Hepatocyte (in vitro differentiated cells): ENCODE measurements at regions not wholly inside any gene's neighbourhood (a gene's known extent, or its start where the extent isn't known, plus 50 kb on each side); places are given as distances from the start of the nearest gene placed in this dataset.

ENCODE experiments used
- DNase-seq: peaks from one replicate; pipeline ENCODE4 v3.0.0-alpha.2; 2016; ENCODE audit warnings: low spot score
- H2AFZ ChIP-seq: fragments of 200-600 bp; sonication (generic); 2 replicates; pipeline ENCODE4 v1.6.0; 2016; ENCODE audit warnings: antibody characterized with exemption, mild to moderate bottlenecking
- H3K27ac ChIP-seq: fragments of 200-600 bp; sonication (generic); 2 replicates; pipeline ENCODE4 v1.5.1; 2016; ENCODE audit warnings: mild to moderate bottlenecking
- H3K27me3 ChIP-seq: fragments of 200-600 bp; sonication (generic); 2 replicates; pipeline ENCODE4 v1.6.1; 2016
- H3K36me3 ChIP-seq: fragments of 200-600 bp; sonication (generic); replicated peaks from 2 replicates; pipeline ENCODE4 v1.5.1; 2016; ENCODE audit warnings: low read depth; ENCODE audit not compliant: insufficient read depth
- H3K4me1 ChIP-seq: fragments of 200-600 bp; sonication (generic); 2 replicates; pipeline ENCODE4 v1.5.1; 2016; ENCODE audit warnings: mild to moderate bottlenecking, moderate library complexity; ENCODE audit not compliant: insufficient read depth
- H3K4me2 ChIP-seq: fragments of 200-600 bp; sonication (generic); 2 replicates; pipeline ENCODE4 v1.6.0; 2016
- H3K4me3 ChIP-seq: fragments of 200-600 bp; sonication (generic); 2 replicates; pipeline ENCODE4 v1.5.1; 2016; ENCODE audit warnings: mild to moderate bottlenecking
- H3K79me2 ChIP-seq: fragments of 200-600 bp; sonication (generic); 2 replicates; pipeline ENCODE4 v1.6.0; 2017; ENCODE audit warnings: mild to moderate bottlenecking
- H3K9me2 ChIP-seq: fragments of 200-600 bp; sonication (generic); replicated peaks from 2 replicates; pipeline ENCODE4 v1.6.0; 2017; ENCODE audit warnings: mild to moderate bottlenecking; ENCODE audit not compliant: insufficient read depth
- H3K9me3 ChIP-seq: fragments of 200-600 bp; sonication (generic); 2 replicates; pipeline ENCODE4 v1.5.1; 2016; ENCODE audit warnings: low read depth, mild to moderate bottlenecking
- H4K20me1 ChIP-seq: fragments of 200-600 bp; sonication (generic); 2 replicates; pipeline ENCODE4 v1.6.0; 2016; ENCODE audit warnings: mild to moderate bottlenecking; ENCODE audit not compliant: insufficient read depth, poor library complexity, severe bottlenecking
- EZH2 ChIP-seq: fragments of 200-600 bp; sonication (generic); IDR thresholded peaks from 2 replicates; pipeline ENCODE4 v1.6.1; 2016; ENCODE audit warnings: antibody characterized with exemption, mild to moderate bottlenecking, borderline replicate concordance
- EZH2phosphoT487 ChIP-seq: fragments of 200-600 bp; sonication (generic); IDR thresholded peaks from one replicate; pipeline ENCODE4 v1.6.1; 2018; ENCODE audit warnings: antibody characterized with exemption, mild to moderate bottlenecking, low read depth, moderate library complexity; ENCODE audit not compliant: unreplicated experiment, severe bottlenecking
- WGBS: methylation state at CpG from one replicate; pipeline ENCODE4 v1.1.6; 2016; ENCODE audit warnings: low lambda C conversion rate; ENCODE audit errors: missing lambda C conversion rate; 5-methylcytosine and 5-hydroxymethylcytosine counted together
- TF ChIP-seq, protein P1 (sequence below): fragments of 200-600 bp; sonication (generic); IDR thresholded peaks from 2 replicates; pipeline ENCODE4 v1.5.1; 2016; ENCODE audit warnings: antibody characterized with exemption, mild to moderate bottlenecking; ENCODE audit not compliant: poor library complexity

DNA sequence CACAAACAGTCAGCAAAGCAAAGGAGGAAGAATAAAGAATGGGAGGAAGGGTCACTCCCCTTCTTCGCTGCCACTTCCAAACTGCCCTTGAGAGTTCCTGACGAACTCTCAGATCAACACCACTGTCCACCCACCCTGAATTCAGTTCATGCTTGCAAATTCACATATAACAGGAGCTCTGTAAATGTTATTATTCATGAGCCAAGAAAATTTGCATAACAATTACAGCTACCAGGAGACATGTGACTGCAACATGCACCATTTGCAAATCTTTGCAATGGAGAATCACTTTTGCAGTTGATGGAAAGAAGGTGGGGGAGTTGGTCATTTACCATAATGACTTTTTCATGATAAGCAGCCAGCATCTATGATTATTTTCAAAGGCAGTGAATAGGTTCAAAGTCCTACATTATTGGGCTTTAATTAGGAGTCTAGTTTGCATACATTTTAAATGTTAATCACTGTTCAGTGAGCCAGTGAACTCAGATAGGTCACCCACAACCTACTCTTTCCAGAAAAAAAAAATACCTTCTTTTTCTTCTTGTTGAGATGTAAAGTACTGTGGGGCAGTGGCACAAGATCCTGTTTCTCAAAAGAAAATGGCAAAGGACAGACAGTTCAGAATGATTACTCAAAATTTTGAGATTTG, 149.7 kb downstream of the CAAP1 start:
- 35% methylated on average over 2 of the region's 2 CpGs for WGBS
- no peaks in the 10 kb centered on the region for H3K4me1 ChIP-seq
- H3K4me3 ChIP-seq = no peak overlapping the region
- peaks cover 4% of the 10 kb centered on the region for H3K27me3 ChIP-seq
- no peak overlapping the region for H3K4me2 ChIP-seq
- DNase-seq = no peak
- H3K9me3 ChIP-seq = no peaks in the 10 kb centered on the region
- TF ChIP-seq EZH2phosphoT487 (no peak), EZH2 (no peak)
- TF ChIP-seq, protein P1, sequence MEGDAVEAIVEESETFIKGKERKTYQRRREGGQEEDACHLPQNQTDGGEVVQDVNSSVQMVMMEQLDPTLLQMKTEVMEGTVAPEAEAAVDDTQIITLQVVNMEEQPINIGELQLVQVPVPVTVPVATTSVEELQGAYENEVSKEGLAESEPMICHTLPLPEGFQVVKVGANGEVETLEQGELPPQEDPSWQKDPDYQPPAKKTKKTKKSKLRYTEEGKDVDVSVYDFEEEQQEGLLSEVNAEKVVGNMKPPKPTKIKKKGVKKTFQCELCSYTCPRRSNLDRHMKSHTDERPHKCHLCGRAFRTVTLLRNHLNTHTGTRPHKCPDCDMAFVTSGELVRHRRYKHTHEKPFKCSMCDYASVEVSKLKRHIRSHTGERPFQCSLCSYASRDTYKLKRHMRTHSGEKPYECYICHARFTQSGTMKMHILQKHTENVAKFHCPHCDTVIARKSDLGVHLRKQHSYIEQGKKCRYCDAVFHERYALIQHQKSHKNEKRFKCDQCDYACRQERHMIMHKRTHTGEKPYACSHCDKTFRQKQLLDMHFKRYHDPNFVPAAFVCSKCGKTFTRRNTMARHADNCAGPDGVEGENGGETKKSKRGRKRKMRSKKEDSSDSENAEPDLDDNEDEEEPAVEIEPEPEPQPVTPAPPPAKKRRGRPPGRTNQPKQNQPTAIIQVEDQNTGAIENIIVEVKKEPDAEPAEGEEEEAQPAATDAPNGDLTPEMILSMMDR = no peak
- no peaks in the 10 kb centered on the region for H4K20me1 ChIP-seq
- no peak overlapping the region for H2AFZ ChIP-seq
- H3K27ac ChIP-seq = no peak overlapping the region
- H3K36me3 ChIP-seq = no peaks in the 10 kb centered on the region
- peaks cover 3% of the 10 kb centered on the region for H3K9me2 ChIP-seq
- no peaks in the 10 kb centered on the region for H3K79me2 ChIP-seq

DNA sequence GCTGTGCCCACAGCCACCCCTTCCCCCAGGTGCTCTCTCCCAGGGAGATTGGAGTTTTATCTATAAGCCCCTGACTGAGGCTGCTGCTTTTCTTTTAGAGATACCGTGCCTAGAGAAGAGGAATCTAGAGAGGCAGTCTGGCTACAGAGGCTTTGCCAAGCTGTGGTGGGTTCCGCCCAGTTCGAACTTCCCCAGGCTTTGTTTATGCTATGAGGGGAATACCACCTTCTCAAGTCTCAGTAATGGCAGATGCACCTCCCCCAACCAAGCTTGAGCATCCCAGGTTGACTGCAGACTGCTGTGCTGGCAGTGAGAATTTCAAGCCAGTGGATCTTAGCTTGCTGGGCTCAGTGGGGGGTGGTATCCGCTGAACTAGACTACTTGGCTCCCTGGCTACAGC, 157.4 kb downstream of the CAAP1 start:
- Histone ChIP-seq H2AFZ (no peak overlapping the region), H3K79me2 (no peaks in the 10 kb centered on the region), H3K4me2 (no peak overlapping the region), H3K27ac (no peak overlapping the region), H3K4me3 (no peak overlapping the region), H3K4me1 (no peaks in the 10 kb centered on the region), H3K9me3 (no peaks in the 10 kb centered on the region), H3K27me3 (no peaks in the 10 kb centered on the region), H3K36me3 (no peaks in the 10 kb centered on the region), H3K9me2 (no peaks in the 10 kb centered on the region), H4K20me1 (no peaks in the 10 kb centered on the region)
- TF ChIP-seq EZH2 (no peak), EZH2phosphoT487 (no peak)
- TF ChIP-seq, protein P1 = no peak
- 83% methylated on average over 4 of the region's 4 CpGs for WGBS
- no peak for DNase-seq

DNA sequence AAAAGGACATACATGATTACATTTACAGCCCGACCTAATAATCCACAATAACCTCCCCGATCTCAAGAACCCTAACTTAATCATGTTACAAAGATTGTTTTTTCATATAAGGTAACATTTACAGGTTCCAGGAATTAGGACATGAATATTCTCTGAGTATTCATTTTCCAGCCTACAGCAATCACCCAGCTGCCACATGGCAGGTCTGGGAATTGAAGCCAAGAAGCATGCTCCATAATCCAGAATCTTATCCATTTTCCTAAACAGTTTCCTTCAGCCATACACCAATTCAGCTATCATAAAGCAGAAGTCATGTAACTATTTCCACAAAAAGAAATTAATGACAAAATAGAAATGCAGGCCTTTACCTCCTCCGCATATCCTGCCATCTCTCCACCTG, 163.4 kb downstream of the CAAP1 start:
- Histone ChIP-seq H2AFZ (no peak overlapping the region), H3K4me1 (no peaks in the 10 kb centered on the region), H3K9me3 (no peaks in the 10 kb centered on the region), H3K9me2 (no peaks in the 10 kb centered on the region), H3K27ac (no peak overlapping the region), H3K79me2 (no peaks in the 10 kb centered on the region), H3K36me3 (no peaks in the 10 kb centered on the region), H3K4me2 (no peak overlapping the region), H4K20me1 (no peaks in the 10 kb centered on the region), H3K4me3 (no peak overlapping the region), H3K27me3 (peaks cover 5% of the 10 kb centered on the region)
- TF ChIP-seq EZH2phosphoT487 = no peak
- TF ChIP-seq EZH2 = no peak
- TF ChIP-seq, protein P1 = no peak
- 92% methylated on average over 3 of the region's 3 CpGs for WGBS
- DNase-seq = no peak

DNA sequence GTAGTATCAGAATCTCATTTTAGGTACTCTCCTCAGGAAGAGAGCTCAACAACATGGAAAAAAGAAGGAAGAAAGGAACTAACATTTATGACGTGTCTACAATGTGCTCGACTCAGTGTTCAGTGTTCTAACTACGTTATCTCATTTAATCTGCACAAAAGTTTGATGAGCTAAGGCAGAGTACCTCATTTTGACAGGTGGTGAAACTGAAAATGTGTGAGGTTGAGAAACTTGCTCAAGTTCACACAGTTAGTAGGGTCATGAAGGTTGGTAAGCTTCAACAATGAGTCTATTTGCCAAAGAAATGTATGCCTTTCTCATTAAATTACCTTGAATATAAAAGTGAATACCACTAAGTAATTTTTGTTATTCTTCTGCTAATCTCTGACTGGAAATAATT, 165.1 kb downstream of the CAAP1 start:
- no peaks in the 10 kb centered on the region for H3K9me3 ChIP-seq
- no peak overlapping the region for H3K4me3 ChIP-seq
- no peaks in the 10 kb centered on the region for H3K9me2 ChIP-seq
- TF ChIP-seq, protein P1 = no peak
- TF ChIP-seq EZH2phosphoT487 (no peak), EZH2 (no peak)
- no peaks in the 10 kb centered on the region for H3K4me1 ChIP-seq
- H3K79me2 ChIP-seq = no peaks in the 10 kb centered on the region
- peaks cover 5% of the 10 kb centered on the region for H3K27me3 ChIP-seq
- no peak overlapping the region for H3K27ac ChIP-seq
- DNase-seq = no peak
- no peak overlapping the region for H3K4me2 ChIP-seq
- H4K20me1 ChIP-seq = no peaks in the 10 kb centered on the region
- no peak overlapping the region for H2AFZ ChIP-seq
- WGBS = 83% methylated on average over 3 of the region's 3 CpGs
- no peaks in the 10 kb centered on the region for H3K36me3 ChIP-seq
